Transverse colon (tissue), 4 donors: ENCODE measurements at regions not wholly inside any gene's neighbourhood (a gene's known extent, or its start where the extent isn't known, plus 50 kb on each side); places are given as distances from the start of the nearest gene placed in this dataset.

ENCODE experiments used
- DNase-seq: peaks from one replicate; pipeline ENCODE4 v3.0.0-alpha.2; 2019
- H3K27ac ChIP-seq, 4 donors: fragments of 200-600 bp; sonication (generic); 2 replicates each; pipeline ENCODE4 v1.5.1; 2016 to 2018; ENCODE audit warnings: inconsistent platforms in 4 of 4
- H3K27me3 ChIP-seq: fragments of 200-600 bp; sonication (generic); 2 replicates; pipeline ENCODE4 v1.5.1; 2017; ENCODE audit warnings: inconsistent platforms
- H3K36me3 ChIP-seq, 4 donors: fragments of 200-600 bp; sonication (generic); 2 replicates each; pipeline ENCODE4 v1.5.1; 2017 to 2019; ENCODE audit warnings: inconsistent platforms in 4 of 4
- H3K4me1 ChIP-seq, 4 donors: fragments of 200-600 bp; sonication (generic); 2 replicates each; pipeline ENCODE4 v1.5.1; 2017 to 2020; ENCODE audit warnings: inconsistent platforms in 4 of 4
- H3K4me3 ChIP-seq, 4 donors: fragments of 200-600 bp; sonication (generic); 1 replicate in 1 of 4; 2 replicates in 3 of 4; pipeline versions ENCODE4 v1.5.1 to v1.6.1; 2017 to 2019; ENCODE audit warnings: inconsistent platforms in 4 of 4
- H3K9me3 ChIP-seq, 2 donors: fragments of 200-600 bp; sonication (generic); 2 replicates each; pipeline ENCODE4 v1.5.1; 2017 to 2019; ENCODE audit warnings: inconsistent platforms in 2 of 2
- EP300 ChIP-seq: sonication (generic); formaldehyde crosslinking; IDR thresholded peaks from one replicate; pipeline ENCODE4 v1.6.1; 2017; ENCODE audit warnings: antibody characterized with exemption, low read depth
- POLR2A ChIP-seq: fragments of 450-650 bp; IDR thresholded peaks from one replicate; pipeline ENCODE4 v1.6.1; 2016; ENCODE audit warnings: antibody characterized with exemption, mild to moderate bottlenecking, moderate library complexity
- POLR2AphosphoS5 ChIP-seq, 3 donors: sonication (generic); formaldehyde crosslinking; IDR thresholded peaks; one replicate each; pipeline ENCODE4 v1.6.1; 2016; ENCODE audit warnings: antibody characterized with exemption in 3 of 3
- WGBS, 2 donors: methylation state at CpG; one replicate each; pipeline ENCODE4 v1.1.5; 2018; ENCODE audit warnings: low coverage in 1 of 2; 5-methylcytosine and 5-hydroxymethylcytosine counted together
- in situ Hi-C, 4 donors: fragments of 200-750 bp; cut with MboI; loops; one replicate each; pipeline versions ENCODE4 v1.15.0 to v1.15.1; 2017; ENCODE audit warnings: low sequenced_read_pairs in 3 of 4, low pct_ligation_motif_present in 1 of 4, low pct_unique_long_range_greater_than_20kb in 1 of 4
- intact Hi-C: fragments of 100-400 bp; cut with DNase I; formaldehyde crosslinking; loops from one replicate; pipeline ENCODE4 v1.15.1; 2023; ENCODE audit warnings: low total_unique reads
- TF ChIP-seq, protein P1 (sequence below), 5 experiments: fragments of 200-600 bp in 3 of 5; fragments of 450-650 bp in 2 of 5; sonication (generic) in 3 of 5; IDR thresholded peaks; 1 replicate in 2 of 5; 2 replicates in 3 of 5; pipeline ENCODE4 v1.5.1; 2016 to 2017; ENCODE audit warnings: antibody characterized with exemption in 5 of 5, inconsistent platforms in 3 of 5, mild to moderate bottlenecking in 2 of 5, moderate library complexity in 1 of 5

DNA sequence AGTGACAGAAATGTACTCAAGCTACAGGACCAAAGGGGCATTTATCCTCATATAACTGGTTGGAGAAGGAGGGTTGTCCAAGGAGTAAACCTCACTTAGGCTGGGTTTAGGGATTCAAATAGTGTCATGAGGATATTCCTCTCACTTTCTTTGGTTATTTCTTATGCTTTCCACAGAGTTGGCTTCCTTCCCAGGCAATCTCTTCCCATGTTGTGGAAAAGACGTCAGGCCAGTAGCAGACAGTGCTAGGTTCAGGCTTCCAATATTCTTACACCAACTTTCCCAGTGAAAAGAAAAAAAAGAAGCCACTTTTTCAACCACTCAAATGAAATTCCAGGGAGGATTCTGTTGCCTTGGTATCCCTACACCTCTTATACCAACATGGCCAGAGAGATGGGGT lies 653.0 kb downstream of the C4orf33 start:
- no peak overlapping the region for H3K27ac ChIP-seq
- no peaks in the 10 kb centered on the region for H3K27me3 ChIP-seq
- no peaks in the 10 kb centered on the region for H3K36me3 ChIP-seq
- no peak overlapping the region for H3K4me3 ChIP-seq
- 11 to 43% methylated on average over 1 of the region's 1 CpG for WGBS, 2 donors
- no peaks in the 10 kb centered on the region for H3K9me3 ChIP-seq
- intact Hi-C loops (no loop called here), in situ Hi-C loops (no loop called here)
- DNase-seq, result no peak
- no peaks in the 10 kb centered on the region for H3K4me1 ChIP-seq
- TF ChIP-seq POLR2AphosphoS5 (IDR thresholded peaks at IDR 0.05), result no peak
- no peak for TF ChIP-seq EP300
- no peak for TF ChIP-seq POLR2A
- TF ChIP-seq, protein P1, sequence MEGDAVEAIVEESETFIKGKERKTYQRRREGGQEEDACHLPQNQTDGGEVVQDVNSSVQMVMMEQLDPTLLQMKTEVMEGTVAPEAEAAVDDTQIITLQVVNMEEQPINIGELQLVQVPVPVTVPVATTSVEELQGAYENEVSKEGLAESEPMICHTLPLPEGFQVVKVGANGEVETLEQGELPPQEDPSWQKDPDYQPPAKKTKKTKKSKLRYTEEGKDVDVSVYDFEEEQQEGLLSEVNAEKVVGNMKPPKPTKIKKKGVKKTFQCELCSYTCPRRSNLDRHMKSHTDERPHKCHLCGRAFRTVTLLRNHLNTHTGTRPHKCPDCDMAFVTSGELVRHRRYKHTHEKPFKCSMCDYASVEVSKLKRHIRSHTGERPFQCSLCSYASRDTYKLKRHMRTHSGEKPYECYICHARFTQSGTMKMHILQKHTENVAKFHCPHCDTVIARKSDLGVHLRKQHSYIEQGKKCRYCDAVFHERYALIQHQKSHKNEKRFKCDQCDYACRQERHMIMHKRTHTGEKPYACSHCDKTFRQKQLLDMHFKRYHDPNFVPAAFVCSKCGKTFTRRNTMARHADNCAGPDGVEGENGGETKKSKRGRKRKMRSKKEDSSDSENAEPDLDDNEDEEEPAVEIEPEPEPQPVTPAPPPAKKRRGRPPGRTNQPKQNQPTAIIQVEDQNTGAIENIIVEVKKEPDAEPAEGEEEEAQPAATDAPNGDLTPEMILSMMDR (IDR thresholded peaks at IDR 0.05), result no peak

DNA sequence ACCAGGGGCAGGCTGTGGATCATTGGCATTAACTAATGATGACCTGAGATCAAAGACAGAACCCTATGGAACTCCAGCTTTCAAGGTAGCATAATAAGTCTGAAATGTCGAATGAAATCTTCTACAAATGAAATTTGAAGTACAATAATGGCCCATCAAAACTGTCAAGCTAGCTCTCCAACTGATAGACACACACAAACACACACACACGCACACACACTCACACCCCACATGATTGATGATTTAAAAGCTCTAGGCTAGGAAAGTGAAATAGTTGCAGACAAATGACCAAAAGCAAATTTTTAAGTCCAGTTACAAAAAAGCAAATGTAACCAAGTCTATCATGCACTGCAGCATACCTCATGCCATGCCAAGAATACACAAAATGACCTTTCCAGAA lies 655.7 kb downstream of the C4orf33 start:
- no peaks in the 10 kb centered on the region for H3K9me3 ChIP-seq
- no peak overlapping the region for H3K27ac ChIP-seq
- in situ Hi-C loops, result no loop called here
- no peaks in the 10 kb centered on the region for H3K36me3 ChIP-seq
- no peaks in the 10 kb centered on the region for H3K27me3 ChIP-seq
- no peak for DNase-seq
- 71 to 84% methylated on average over 2 of the region's 2 CpGs for WGBS, 2 donors
- H3K4me3 ChIP-seq, result no peak overlapping the region
- intact Hi-C loops, result no loop called here
- H3K4me1 ChIP-seq, result no peaks in the 10 kb centered on the region
- TF ChIP-seq EP300 (no peak), POLR2AphosphoS5 (IDR thresholded peaks at IDR 0.05) (no peak), POLR2A (no peak)
- TF ChIP-seq, protein P1 (IDR thresholded peaks at IDR 0.05), result no peak

DNA sequence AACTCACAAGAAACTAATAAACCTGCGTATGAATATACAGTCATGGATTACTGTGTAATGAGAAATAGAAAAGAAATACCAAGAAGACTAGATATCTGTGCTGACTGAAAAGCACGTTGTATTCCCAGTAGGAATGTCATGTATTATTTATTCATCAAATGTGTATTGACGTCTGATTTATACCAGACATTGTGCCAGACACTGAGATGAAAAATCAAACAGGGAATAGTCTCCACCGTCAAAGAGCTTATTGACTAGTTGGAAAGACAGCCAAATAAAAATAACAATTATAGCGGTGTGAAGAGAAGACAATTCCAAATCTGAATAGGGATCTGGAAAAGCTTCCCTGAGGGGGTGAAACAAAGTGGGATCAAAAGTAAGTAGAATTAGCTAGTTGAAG lies 687.6 kb downstream of the C4orf33 start:
- no peak overlapping the region for H3K4me3 ChIP-seq
- no peaks in the 10 kb centered on the region for H3K9me3 ChIP-seq
- TF ChIP-seq, protein P1 (IDR thresholded peaks at IDR 0.05), result no peak
- no peak for TF ChIP-seq POLR2AphosphoS5 (IDR thresholded peaks at IDR 0.05)
- TF ChIP-seq EP300, result no peak
- no peak for TF ChIP-seq POLR2A
- 58 to 80% methylated on average over 5 of the region's 5 CpGs for WGBS, 2 donors
- in situ Hi-C loops, result no loop called here
- H3K36me3 ChIP-seq, result no peaks in the 10 kb centered on the region
- no peaks in the 10 kb centered on the region for H3K27me3 ChIP-seq
- DNase-seq, result no peak
- H3K27ac ChIP-seq, result no peak overlapping the region
- no peaks in the 10 kb centered on the region for H3K4me1 ChIP-seq
- intact Hi-C loops, result no loop called here

DNA sequence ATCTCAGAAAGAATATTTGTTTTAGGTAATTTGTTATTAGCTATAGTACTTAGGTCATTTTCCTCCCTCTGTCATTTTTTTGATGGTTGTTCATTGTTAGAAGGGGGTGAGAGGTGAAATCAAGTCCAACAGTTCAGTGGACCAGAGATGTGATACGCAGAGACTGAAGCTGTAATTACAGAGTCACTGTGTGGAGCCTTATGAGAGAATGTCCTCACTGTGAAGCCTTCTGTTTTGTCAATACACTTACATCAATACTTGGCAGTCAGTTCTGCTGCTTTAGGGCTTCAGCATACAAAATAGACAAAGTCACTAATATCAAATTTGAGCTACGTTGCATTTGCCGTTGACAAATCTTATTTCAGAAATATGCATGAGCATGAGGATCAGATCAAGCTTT lies 692.5 kb downstream of the C4orf33 start:
- intact Hi-C loops (no loop called here), in situ Hi-C loops (no loop called here)
- H3K36me3 ChIP-seq, result no peaks in the 10 kb centered on the region
- no peak overlapping the region for H3K4me3 ChIP-seq
- H3K4me1 ChIP-seq, result no peaks in the 10 kb centered on the region
- no peaks in the 10 kb centered on the region for H3K27me3 ChIP-seq
- H3K9me3 ChIP-seq, result no peaks in the 10 kb centered on the region
- 91 to 100% methylated on average over 2 to 3 of the region's 3 CpGs for WGBS, 2 donors
- DNase-seq, result no peak
- no peak overlapping the region for H3K27ac ChIP-seq
- TF ChIP-seq, protein P1 (IDR thresholded peaks at IDR 0.05), result no peak
- TF ChIP-seq POLR2AphosphoS5 (IDR thresholded peaks at IDR 0.05), result no peak
- no peak for TF ChIP-seq POLR2A
- no peak for TF ChIP-seq EP300
